CD4-positive, alpha-beta T cell treated with Interleukin-15 for 1 hour (primary cell): ENCODE measurements at regions not wholly inside any gene's neighbourhood (a gene's known extent, or its start where the extent isn't known, plus 50 kb on each side); places are given as distances from the start of the nearest gene placed in this dataset.

ENCODE experiments used
- DNase-seq: peaks from one replicate; pipeline ENCODE4 v3.0.0-alpha.2; 2020

GRCh38 chr6:156402227-156402626, 375.0 kb upstream of the ARID1B start:
- DNase-seq, result no peak

- DNase-seq, result no peak
These were observed 376.7 kb upstream of the ARID1B start for GRCh38 chr6:156400487-156400886.

GRCh38 chr6:156398966-156399365, 378.2 kb upstream of the ARID1B start:
- DNase-seq, result no peak

GRCh38 chr6:156398371-156398770, 378.8 kb upstream of the ARID1B start:
- no peak for DNase-seq

- DNase-seq, result no peak
These were observed 380.3 kb upstream of the ARID1B start for GRCh38 chr6:156396791-156397418.

GRCh38 chr6:156396068-156396771, 381.0 kb upstream of the ARID1B start:
- DNase-seq, result peak; percentile 23

GRCh38 chr6:156395276-156395675, 381.9 kb upstream of the ARID1B start:
- peak; percentile 54 for DNase-seq

GRCh38 chr6:156392648-156393047, 384.5 kb upstream of the ARID1B start:
- no peak for DNase-seq

GRCh38 chr6:156391977-156392376, 385.2 kb upstream of the ARID1B start:
- no peak for DNase-seq

- DNase-seq, result no peak
These were observed 386.0 kb upstream of the ARID1B start for GRCh38 chr6:156391061-156391672.

GRCh38 chr6:156390621-156391020, 386.6 kb upstream of the ARID1B start:
- no peak for DNase-seq

- no peak for DNase-seq
These were observed 387.9 kb upstream of the ARID1B start for GRCh38 chr6:156389296-156389695.

- no peak for DNase-seq
These were observed 389.7 kb upstream of the ARID1B start for GRCh38 chr6:156387472-156387871.

- no peak for DNase-seq
These were observed 394.1 kb upstream of the ARID1B start for GRCh38 chr6:156383059-156383458.

GRCh38 chr6:156379392-156380289, 397.5 kb upstream of the ARID1B start:
- no peak for DNase-seq

- DNase-seq, result no peak
These were observed 398.3 kb upstream of the ARID1B start for GRCh38 chr6:156378853-156379252.

GRCh38 chr6:156376091-156376490, 401.1 kb upstream of the ARID1B start:
- no peak for DNase-seq

GRCh38 chr6:156359912-156360311, 417.3 kb upstream of the ARID1B start:
- no peak for DNase-seq

- DNase-seq, result no peak
These were observed 424.3 kb upstream of the ARID1B start for GRCh38 chr6:156352861-156353260.

- DNase-seq, result no peak
These were observed 425.7 kb upstream of the ARID1B start for GRCh38 chr6:156351346-156351966.

- DNase-seq, result no peak
These were observed 426.8 kb upstream of the ARID1B start for GRCh38 chr6:156350337-156350736.

- DNase-seq, result no peak
These were observed 428.3 kb upstream of the ARID1B start for GRCh38 chr6:156348849-156349248.

GRCh38 chr6:156348424-156348823, 428.8 kb upstream of the ARID1B start:
- no peak for DNase-seq
